ENCODE measurements at regions not wholly inside any gene's neighbourhood (a gene's known extent, or its start where the extent isn't known, plus 50 kb on each side); places are given as distances from the start of the nearest gene placed in this dataset.
"Not testable (repeated sequence)": the region's sequence is repeated elsewhere in the genome, so short reads cannot be mapped to it uniquely, and the experiment has no call there.

DNA sequence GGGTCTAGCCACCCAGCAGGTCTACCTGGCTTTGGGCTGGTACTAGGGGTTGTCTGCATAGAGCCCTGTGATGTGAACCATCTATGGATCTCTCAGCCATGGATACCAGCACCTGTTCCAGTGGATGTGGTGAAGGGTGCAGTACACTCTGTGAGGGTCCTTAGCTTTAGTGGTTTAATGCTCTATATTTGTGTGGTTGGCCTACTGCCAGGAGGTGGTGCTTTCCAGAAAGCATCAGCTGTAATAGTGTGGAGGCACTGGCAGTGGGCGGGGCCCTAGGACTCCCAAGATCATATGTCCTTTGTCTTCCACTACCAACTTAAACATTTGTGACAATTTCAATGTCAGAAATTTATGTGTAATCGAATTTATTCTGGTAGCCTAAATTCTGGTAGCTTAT lies 1065.1 kb downstream of the RPIA start:
- not testable (repeated sequence) for DNase-seq (ENCODE audit: low read depth); H3K4me3 ChIP-seq (ENCODE audit: low read depth, low read length)

DNA sequence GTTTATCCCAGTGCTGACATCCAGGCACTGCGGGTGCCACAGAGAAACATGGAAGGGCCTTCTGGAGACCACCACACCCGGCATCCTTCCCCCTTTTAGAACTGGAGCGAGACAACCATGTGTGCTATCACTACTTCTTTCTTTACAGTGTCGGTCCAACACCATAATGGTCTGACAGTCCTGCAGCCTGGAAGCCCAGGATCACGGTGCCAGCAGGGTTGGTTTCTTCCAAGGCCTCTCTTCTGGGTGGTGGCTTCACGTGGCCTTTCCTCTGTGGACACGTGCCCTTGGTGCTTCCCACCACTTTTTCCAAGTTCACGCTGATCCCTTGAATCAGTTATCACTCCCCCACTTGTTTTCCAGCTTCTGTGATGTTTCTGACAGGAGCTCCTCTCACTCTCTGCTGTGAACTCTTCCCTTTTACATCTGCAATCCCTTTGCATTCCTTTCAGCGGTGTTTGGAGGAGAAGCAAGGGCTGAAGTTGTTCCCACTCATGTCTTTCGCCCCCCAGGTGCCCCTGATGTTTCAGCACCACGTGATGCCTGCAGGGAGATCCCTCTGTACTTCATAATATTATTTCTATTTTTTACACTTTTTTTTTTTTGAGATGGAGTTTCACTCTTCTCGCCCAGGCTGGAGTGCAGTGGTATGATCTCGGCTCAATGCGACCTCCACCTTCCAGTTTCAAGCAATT lies 1067.0 kb downstream of the RPIA start:
- not testable (repeated sequence) for DNase-seq (ENCODE audit: low read depth)

DNA sequence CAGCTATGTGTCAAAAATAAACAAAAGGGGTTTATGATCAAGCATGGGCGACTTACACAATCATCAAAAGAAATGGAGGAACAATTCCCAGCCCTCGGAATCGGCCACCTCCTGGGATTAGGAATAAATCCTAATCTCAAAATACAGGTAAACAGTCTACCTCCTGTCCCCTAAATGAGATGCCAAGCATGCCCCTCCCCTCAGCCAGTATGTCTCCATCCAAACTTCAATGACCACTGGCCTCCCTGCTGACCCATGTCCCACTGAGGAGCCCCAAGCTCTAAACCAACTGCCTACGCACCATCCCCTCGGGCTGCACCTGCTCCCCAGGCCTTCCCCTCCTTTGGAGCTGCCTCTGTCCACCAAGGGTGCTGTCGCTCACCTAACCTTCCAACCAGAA lies 1069.3 kb downstream of the RPIA start:
- DNase-seq (ENCODE audit: low read depth); H3K4me3 ChIP-seq (ENCODE audit: low read depth, low read length): not testable (repeated sequence)

More for the DNA sequence above, 1067.0 kb downstream of the RPIA start:
- H3K4me3 ChIP-seq (ENCODE audit: low read depth, low read length) = not testable (repeated sequence)

DNA sequence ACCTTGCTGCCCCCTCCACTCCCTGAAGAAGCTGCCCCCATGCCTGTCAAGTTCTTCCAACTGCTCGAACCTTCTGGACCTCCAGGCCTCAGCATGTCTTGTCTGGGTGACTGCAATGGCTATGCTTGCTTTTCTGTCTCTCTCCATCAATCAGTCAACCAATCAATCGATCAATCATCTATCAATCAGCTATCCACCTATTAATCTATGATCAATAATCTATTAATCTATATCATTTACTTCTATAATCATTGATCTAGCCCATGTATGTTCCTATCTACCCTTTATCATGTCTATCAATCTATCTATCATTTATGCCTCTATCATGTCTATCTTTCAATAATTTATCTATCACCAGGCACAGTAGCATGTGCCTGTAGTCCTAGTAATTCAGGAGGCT lies 1069.7 kb downstream of the RPIA start:
- H3K4me3 ChIP-seq (ENCODE audit: low read depth, low read length); DNase-seq (ENCODE audit: low read depth): not testable (repeated sequence)

DNA sequence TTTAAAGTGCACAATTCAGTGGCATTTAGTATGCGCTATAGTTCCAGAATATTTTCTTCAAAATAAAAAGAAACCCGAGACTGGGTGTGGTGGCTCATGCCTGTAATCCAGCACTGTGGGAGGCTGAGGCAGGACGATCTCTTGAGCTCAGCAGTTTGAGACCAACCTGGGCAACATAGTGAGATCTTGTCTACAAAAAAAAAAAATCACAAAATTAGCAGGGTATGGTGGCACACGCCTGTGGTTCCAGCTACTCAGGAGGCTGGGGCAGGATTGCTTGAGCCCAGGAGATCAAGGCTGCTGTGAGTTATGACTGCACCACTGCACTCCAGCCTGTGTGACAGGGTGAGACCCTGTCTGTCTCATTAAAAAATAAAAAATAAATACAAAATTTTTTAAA lies 1070.4 kb downstream of the RPIA start:
- not testable (repeated sequence) for DNase-seq (ENCODE audit: low read depth); H3K4me3 ChIP-seq (ENCODE audit: low read depth, low read length)

DNA sequence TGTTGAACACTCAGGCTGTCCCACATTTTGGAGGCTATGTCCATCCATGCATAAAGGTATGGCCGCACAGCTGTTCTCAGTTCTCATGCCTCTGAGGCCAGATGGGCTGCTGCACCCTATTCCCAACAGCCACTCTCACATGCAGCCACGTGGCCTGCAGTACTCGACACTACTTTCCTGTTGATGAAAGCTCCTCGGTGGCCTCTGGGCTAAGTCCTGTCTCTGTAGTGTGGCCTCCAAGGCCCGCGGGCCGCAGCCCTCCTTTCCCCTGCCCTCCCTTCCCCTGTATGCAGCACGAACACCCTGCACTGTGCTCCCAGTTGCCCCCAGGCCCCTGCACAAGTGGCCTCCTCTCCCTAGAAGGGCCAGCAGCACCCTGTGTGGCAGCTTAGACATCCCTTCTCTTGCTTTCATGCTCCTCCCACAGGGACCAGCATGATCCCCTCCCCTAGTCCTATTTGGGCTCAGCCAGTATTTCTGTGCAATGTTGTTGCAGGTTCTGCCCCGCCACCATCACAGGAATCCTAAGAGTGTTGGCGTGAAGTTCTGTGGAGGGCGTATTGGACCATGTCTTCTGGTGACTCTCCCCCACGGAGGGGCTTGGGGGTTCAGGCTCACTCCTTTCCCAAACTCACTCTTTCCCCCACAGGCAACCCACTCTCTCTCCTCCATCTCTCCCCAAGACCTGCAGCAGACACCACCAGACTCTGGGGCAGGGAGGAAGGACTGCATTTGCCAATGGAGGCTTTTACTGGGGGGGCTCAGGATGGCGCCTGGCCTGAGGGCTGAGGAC lies 1071.2 kb downstream of the RPIA start:
- DNase-seq (ENCODE audit: low read depth); H3K4me3 ChIP-seq (ENCODE audit: low read depth, low read length): not testable (repeated sequence)

DNA sequence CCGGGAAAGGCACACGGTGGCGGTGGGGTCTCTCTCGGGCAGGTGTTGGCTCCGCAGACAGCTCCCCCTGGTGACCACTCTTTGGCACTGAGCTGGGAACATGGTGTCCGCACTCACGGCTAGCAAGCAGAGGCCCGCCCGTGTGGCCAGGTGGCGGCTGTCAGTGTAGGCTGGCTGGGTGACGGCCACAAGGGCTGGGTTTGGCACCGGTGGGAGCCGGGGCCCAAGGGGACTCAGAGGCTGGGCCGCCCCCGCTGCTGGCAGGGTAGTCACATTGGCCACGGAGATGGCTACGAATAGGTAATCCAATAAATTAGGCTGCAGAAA lies 1071.7 kb downstream of the RPIA start:
- H3K4me3 ChIP-seq (ENCODE audit: low read depth, low read length) = no peak overlapping the region
- no peak for DNase-seq (ENCODE audit: low read depth)

DNA sequence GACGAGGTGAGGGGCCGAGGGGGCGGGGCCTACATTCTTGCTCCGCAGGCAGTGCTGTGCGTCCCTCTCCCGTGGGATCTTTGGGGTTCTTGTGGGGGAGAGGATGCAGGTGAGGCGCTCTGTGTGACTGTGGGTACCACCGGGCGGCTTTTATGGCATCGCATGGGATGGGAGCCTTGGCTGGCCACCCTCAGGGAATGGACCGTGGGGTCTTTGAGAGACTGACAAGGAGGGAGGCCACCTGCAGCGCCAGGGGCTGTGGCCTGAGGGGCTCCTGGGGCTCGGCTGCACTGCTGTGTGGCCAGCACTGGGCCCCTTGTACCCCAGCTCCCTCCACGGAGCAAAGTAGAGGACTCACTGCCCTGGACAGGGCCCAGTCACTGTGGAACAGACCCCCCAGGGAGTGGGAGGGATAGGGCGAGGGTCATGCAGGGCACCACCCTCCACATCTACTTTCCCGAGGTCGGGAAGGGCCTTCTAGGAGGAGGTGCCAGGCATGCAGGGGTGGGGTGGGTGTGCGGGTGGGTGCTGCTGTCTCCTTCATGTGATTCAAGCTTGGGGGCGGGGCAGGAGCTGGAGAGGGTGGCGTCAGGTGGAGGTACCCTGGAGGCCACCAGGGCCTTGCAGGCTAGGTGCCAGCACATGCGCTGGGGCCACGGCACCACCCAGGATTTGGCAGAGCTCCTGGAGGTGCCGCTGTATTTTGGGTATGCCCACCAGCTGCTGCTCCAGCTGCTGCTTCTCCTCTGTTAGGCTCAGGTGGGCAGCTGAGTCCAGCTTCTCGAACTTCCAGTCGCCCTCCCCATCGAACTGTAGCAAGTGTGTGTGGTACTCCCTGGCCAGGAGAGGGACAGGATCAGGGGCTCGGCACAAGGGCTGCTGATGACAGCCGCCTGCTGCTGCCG lies 1072.4 kb downstream of the RPIA start:
- no peak overlapping the region for H3K4me3 ChIP-seq (ENCODE audit: low read depth, low read length)
- no peak for DNase-seq (ENCODE audit: low read depth)

DNA sequence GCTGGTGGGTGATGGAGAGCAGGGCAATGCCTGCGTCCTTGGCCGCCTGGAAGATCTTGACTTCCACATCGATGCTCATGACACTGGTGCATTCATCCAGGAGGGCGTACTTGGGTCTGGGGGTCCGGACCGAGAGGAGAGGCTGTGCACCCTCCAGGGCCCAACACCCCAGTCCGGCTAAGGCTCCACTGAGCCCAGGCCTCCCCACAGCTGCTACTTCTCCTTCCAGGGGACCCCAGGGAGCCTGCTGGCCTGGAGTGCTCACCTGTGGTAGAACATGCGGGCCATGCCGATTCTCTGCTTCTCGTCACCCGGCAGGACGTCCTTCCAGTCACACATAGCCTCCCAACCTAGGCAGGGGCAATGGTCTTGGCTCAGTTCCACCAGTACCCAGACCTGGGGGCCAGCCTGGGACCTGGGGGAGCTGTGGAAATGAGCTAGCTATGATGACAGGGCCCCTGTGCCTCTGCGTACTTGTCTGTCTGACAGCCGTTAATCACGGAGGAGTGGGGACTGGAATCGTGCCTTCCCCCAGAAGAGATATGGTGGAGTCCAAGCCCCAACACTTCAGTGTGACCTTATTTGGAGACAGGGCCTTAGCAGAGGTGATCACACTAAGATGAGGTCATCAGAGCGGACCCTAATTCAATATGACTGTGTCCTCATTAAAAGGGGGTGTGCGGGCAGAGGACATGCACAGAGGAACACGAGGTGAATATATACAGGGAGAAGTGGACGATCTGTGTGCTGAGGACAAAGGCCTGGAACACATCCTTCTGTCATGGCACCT lies 1073.3 kb downstream of the RPIA start:
- not testable (repeated sequence) for H3K4me3 ChIP-seq (ENCODE audit: low read depth, low read length); DNase-seq (ENCODE audit: low read depth)

DNA sequence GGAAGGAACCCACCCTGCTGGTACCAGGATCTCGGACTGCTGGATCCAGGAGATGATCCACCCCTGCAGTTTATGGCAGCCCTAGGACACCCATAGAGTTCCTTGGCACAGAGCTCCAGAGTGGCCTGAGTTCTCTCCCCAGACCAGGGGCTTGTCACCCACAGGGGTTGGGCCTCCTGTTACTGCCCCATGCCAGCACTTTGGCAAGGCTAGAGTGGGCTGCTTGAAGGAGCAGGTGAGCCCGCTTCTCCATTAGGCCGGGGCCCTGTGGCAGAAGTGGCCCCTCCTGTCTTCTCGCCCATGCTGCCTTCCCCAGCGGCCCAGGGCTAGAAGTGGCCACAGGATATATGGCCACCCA lies 1073.9 kb downstream of the RPIA start:
- H3K4me3 ChIP-seq (ENCODE audit: low read depth, low read length) = not testable (repeated sequence)

DNA sequence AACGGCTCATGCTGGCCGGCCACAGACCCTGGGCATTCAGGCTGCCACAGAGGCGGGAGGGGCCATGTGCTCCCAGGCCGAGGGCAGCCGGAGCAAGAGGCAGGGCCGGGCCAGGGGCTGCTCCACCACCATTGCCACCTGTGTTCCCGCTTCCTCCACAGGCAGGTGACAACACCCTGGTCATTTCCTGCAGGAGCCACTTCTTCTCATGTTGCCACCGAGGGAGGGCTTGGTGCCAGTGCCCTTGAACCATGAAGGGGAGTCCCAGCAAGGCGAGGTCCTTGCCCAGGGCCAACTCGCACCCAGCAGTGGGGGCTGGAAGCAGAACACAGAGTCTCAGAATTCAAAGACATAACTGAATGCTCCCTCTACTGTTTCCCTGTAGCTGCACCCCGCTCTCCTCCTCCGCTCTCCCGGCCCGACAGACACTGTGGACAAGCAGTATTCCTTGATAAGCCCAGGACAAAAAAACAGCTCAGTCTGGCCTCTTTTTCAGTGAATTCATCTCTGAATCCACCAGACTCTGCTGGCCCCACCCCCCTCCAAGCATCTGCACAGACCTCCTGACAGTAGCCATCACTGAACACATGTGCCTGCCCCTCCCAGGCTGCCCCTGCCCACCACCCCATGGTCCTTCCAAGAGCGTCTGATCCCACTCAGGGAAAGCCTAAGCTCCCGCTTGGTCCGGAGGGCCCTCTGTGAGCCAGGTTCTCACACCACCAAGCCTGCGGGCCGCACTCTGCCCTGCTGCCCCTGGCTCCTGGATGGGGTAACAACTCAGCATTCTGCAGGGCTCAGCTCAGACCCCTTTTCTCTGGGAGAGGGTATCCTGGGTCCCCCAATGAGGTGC lies 1074.9 kb downstream of the RPIA start:
- not testable (repeated sequence) for H3K4me3 ChIP-seq (ENCODE audit: low read depth, low read length); DNase-seq (ENCODE audit: low read depth)

More for the DNA sequence above, 1073.9 kb downstream of the RPIA start:
- DNase-seq (ENCODE audit: low read depth) = not testable (repeated sequence)

DNA sequence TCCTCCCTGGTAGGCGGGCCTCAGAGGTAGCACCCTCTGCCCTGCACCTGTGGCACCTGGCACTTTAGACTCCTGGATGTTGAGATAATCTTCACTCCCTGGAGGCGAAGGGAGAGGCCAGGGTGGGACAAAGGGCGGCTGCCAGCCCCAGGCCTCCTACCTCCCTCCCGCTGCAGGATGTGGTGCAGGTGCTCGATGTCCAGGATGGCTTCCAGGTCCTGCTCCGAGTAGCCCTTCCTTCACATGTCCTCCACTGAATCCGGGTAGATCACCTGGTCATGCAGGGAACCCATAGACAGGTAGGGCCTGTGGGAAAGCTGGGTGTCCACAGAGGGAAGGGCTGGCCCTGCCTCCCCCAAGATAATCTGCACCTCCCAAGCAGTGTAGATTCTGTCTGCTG lies 1075.6 kb downstream of the RPIA start:
- DNase-seq (ENCODE audit: low read depth); H3K4me3 ChIP-seq (ENCODE audit: low read depth, low read length): not testable (repeated sequence)

DNA sequence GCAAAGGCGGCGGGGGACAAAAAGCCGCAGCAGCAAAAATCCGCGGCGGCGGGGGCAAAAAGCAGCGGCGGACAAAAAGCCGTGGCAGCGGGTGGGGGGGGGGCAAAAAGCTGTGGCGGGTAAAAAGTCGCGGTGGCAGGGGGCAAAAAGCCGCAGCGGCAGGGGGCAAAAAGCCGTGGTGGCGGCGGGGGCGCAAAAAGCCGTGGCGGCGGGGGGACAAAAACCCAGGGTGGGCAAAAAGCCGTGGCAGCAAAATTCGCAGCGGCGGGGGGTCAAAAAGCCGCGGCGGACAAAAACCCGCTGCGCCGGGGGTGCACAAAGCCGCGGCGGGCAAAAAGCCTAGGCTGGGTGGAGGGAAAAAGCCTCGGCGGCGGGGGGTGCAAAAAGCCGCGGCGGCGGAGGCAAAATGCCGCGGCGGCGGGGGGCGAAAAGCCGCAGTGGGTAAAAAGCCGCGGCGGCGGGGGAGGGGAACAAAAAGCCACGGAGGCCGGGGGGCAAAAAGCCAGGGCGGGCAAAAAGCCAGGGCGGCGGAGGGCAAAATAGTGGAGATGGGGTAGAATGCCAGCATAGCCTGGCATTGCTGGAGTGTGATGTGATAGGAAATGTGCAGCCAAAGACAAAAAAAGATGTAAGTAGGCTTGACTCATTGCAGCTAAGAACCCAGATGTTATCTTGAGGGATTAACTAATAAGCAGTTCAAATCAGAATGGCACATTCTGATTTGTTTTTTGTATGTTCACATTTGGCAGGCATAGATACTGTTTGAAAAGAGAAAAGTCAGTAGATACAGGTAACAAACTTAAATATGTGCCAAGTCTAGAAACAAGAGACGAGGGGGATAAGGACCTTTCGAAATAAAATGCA lies 1076.3 kb downstream of the RPIA start:
- no peak overlapping the region for H3K4me3 ChIP-seq (ENCODE audit: low read depth, low read length)

DNA sequence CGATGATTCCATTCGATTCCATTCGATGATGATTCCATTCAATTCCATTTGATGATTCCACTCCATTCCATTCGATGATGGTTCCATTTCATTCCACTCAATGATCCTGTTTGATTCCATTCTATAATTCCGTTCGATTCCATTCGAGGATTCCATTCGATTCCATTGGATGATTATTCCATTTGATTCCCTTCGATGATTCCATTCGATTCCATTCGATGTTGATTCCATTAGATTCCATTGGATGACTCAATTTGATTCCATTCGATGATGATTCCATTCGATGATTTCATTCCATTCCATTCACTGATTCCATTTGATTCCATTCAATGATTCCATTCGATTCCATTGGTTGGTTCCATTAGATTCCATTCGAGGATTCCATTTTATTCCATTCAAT lies 1084.4 kb downstream of the RPIA start:
- DNase-seq (ENCODE audit: low read depth) = no peak
- no peak overlapping the region for H3K4me3 ChIP-seq (ENCODE audit: low read depth, low read length)

More for the DNA sequence above, 1076.3 kb downstream of the RPIA start:
- DNase-seq (ENCODE audit: low read depth) = no peak

DNA sequence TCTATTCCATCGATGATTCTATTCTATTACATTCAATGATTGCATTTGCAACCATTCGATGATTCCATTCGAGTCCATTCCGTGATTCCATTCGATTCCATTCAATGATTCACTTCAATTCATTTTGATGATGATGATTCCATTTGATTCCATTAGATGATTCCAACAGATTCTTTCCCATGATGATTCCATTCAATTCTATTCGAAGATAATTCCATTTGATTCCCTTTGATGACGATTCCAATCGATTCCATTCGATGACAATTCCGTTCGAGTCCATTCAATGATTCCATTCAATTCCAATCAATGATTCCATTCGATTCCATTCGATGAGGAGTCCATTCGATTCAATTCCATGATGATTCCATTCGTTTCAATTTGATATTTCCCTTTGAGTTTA lies 1088.8 kb downstream of the RPIA start:
- DNase-seq (ENCODE audit: low read depth) = no peak
- no peak overlapping the region for H3K4me3 ChIP-seq (ENCODE audit: low read depth, low read length)

DNA sequence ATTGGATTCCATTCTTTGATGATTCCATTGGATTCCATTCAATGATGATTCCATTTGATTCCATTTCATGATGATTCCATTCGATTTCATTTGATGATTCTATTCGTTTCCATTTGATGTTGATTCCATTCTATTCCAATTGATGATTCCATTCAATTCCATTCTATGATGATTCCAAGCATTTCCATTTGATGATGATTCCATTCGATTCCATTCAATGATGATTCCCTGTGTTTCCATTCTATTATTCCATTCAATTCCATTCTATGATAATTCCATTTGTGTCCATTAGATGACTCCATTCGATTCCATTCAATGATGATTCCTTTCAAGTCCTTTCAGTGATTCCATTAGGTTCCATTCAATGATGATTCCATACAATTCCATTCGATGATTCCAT lies 1090.5 kb downstream of the RPIA start:
- H3K4me3 ChIP-seq (ENCODE audit: low read depth, low read length) = no peak overlapping the region
- no peak for DNase-seq (ENCODE audit: low read depth)

DNA sequence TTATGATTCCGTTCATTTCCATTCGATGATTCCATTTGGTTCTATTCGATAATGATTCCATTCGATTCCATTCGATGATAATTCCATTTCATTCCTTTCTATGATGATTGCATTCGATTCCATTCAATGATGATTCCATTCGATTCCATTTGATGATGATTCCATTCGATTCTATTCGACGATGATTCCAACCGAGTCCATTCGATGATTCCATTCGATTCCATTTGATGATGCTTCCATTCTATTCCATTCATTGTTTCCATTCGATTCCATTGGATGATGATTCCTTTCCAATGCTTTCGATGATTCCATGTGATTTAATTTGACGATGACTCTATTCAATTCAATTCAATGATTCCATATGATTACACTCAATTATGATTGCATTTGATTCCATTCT lies 1093.5 kb downstream of the RPIA start:
- no peak for DNase-seq (ENCODE audit: low read depth)
- H3K4me3 ChIP-seq (ENCODE audit: low read depth, low read length) = no peak overlapping the region

DNA sequence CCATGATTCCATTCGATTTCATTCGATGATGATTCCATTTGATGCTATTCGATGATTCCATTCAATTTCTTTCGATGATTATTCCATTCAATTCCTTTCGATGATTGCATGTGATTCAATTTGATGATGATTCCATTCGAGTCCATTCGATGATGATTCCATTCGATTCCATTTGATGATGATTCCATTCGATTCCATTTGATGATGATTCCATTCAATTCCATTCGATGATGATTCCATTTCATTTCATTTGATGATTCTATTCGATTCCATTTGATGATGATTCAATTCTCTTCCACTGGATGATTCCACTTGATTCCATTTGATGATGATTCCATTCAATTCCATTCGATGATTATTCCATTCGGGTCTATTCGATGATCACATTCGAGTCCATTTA lies 1094.1 kb downstream of the RPIA start:
- H3K4me3 ChIP-seq (ENCODE audit: low read depth, low read length); DNase-seq (ENCODE audit: low read depth): not testable (repeated sequence)

Measured in skeletal muscle cell (primary cell).